H9 (cell line): ENCODE measurements at regions not wholly inside any gene's neighbourhood (a gene's known extent, or its start where the extent isn't known, plus 50 kb on each side); places are given as distances from the start of the nearest gene placed in this dataset.

Source experiments
- DNase-seq: peaks from one replicate; pipeline ENCODE4 v3.0.0-alpha.2; 2017
- H2AFZ ChIP-seq: one replicate; pipeline ENCODE4 v1.6.1; 2013; ENCODE audit warnings: mild to moderate bottlenecking, low read length, control low read depth, moderate library complexity
- H2AK5ac ChIP-seq: 2 replicates; pipeline ENCODE4 v1.6.1; 2013; ENCODE audit warnings: low read length, control low read depth, mixed read lengths; ENCODE audit not compliant: insufficient read length
- H2BK120ac ChIP-seq: one replicate; pipeline ENCODE4 v1.6.1; 2013; ENCODE audit warnings: low read depth, mild to moderate bottlenecking, low read length, control low read depth, inconsistent platforms; ENCODE audit not compliant: poor library complexity, severe bottlenecking
- H2BK12ac ChIP-seq: 2 replicates; pipeline ENCODE4 v1.6.1; 2013; ENCODE audit warnings: low read length, control low read depth, mixed read lengths, low read depth; ENCODE audit not compliant: insufficient read length
- H2BK15ac ChIP-seq: 2 replicates; pipeline ENCODE4 v1.6.1; 2013; ENCODE audit warnings: low read depth, low read length, control low read depth
- H2BK20ac ChIP-seq: one replicate; pipeline ENCODE4 v1.6.1; 2013; ENCODE audit warnings: low read depth, mild to moderate bottlenecking, low read length, control low read depth, inconsistent platforms; ENCODE audit not compliant: poor library complexity, severe bottlenecking
- H2BK5ac ChIP-seq: 2 replicates; pipeline ENCODE4 v1.6.1; 2013; ENCODE audit warnings: low read length, control low read depth, mixed read lengths; ENCODE audit not compliant: insufficient read length
- H3K14ac ChIP-seq: 2 replicates; pipeline ENCODE4 v1.6.1; 2013; ENCODE audit warnings: low read length, control low read depth; ENCODE audit not compliant: insufficient read depth
- H3K18ac ChIP-seq: 2 replicates; pipeline ENCODE4 v1.6.1; 2013; ENCODE audit warnings: low read depth, mild to moderate bottlenecking, mixed read lengths, low read length, control low read depth; ENCODE audit not compliant: insufficient read length
- H3K23ac ChIP-seq: 2 replicates; pipeline ENCODE4 v1.6.1; 2013; ENCODE audit warnings: low read length, control low read depth, mixed read lengths, low read depth; ENCODE audit not compliant: insufficient read length
- H3K23me2 ChIP-seq: 2 replicates; pipeline ENCODE4 v1.6.1; 2013; ENCODE audit warnings: low read depth, mild to moderate bottlenecking, mixed read lengths, low read length, control low read depth; ENCODE audit not compliant: insufficient read length, poor library complexity, severe bottlenecking
- H3K27ac ChIP-seq: 2 replicates; pipeline ENCODE4 v1.5.1; 2013; ENCODE audit warnings: low read length, control low read depth, mixed read lengths, low read depth; ENCODE audit not compliant: insufficient read length
- H3K27me3 ChIP-seq: 2 replicates; pipeline ENCODE4 v1.6.1; 2013; ENCODE audit warnings: low read length, control low read depth, inconsistent platforms; ENCODE audit not compliant: insufficient read depth
- H3K4ac ChIP-seq: 2 replicates; pipeline ENCODE4 v1.6.1; 2013; ENCODE audit warnings: low read depth, mild to moderate bottlenecking, control low read depth, inconsistent platforms, low read length, moderate library complexity
- H3K4me1 ChIP-seq: 2 replicates; pipeline ENCODE4 v1.6.1; 2013; ENCODE audit warnings: low read length, control low read depth, inconsistent platforms; ENCODE audit not compliant: insufficient read depth
- H3K4me2 ChIP-seq: 2 replicates; pipeline ENCODE4 v1.6.1; 2013; ENCODE audit warnings: low read length, control low read depth, mixed read lengths; ENCODE audit not compliant: insufficient read length, insufficient read depth
- H3K56ac ChIP-seq: 2 replicates; pipeline ENCODE4 v1.6.1; 2013; ENCODE audit warnings: low read depth, mild to moderate bottlenecking, mixed read lengths, low read length, control low read depth; ENCODE audit not compliant: insufficient read length
- H3K79me1 ChIP-seq: 2 replicates; pipeline ENCODE4 v1.6.1; 2013; ENCODE audit warnings: low read depth, mild to moderate bottlenecking, moderate library complexity, low read length, control low read depth, inconsistent platforms; ENCODE audit not compliant: insufficient read depth, poor library complexity, severe bottlenecking
- H3K79me2 ChIP-seq: 2 replicates; pipeline ENCODE4 v1.6.1; 2013; ENCODE audit warnings: low read length, control low read depth, inconsistent platforms; ENCODE audit not compliant: insufficient read depth
- H3K9ac ChIP-seq: 2 replicates; pipeline ENCODE4 v1.6.1; 2013; ENCODE audit warnings: low read length, control low read depth, mixed read lengths; ENCODE audit not compliant: insufficient read length; ENCODE audit errors: extremely low read depth
- H3K9me3 ChIP-seq: one replicate; pipeline ENCODE4 v1.6.1; 2013; ENCODE audit warnings: low read depth, low read length, inconsistent platforms; ENCODE audit not compliant: control insufficient read depth
- H3T11ph ChIP-seq: one replicate; pipeline ENCODE4 v1.6.1; 2013; ENCODE audit warnings: mild to moderate bottlenecking, low read length, control low read depth, inconsistent platforms
- H4K20me1 ChIP-seq: one replicate; pipeline ENCODE4 v1.6.1; 2013; ENCODE audit not compliant: control insufficient read depth, insufficient read length, insufficient read depth
- H4K5ac ChIP-seq: 2 replicates; pipeline ENCODE4 v1.6.1; 2013; ENCODE audit warnings: low read depth, mild to moderate bottlenecking, mixed read lengths, low read length, control low read depth; ENCODE audit not compliant: insufficient read length
- H4K8ac ChIP-seq: replicated peaks from 2 replicates; pipeline ENCODE4 v1.6.1; 2013; ENCODE audit warnings: low read length, control low read depth, mixed read lengths, low read depth; ENCODE audit not compliant: insufficient read length
- H4K91ac ChIP-seq: 2 replicates; pipeline ENCODE4 v1.6.1; 2013; ENCODE audit warnings: low read depth, mild to moderate bottlenecking, moderate library complexity, mixed read lengths, low read length, control low read depth; ENCODE audit not compliant: insufficient read length
- H3K27ac Mint-ChIP-seq, 3 experiments: 2 replicates in 2 of 3; 3 replicates in 1 of 3; pipeline ENCODE4 v1.8.0; 2020 to 2021; ENCODE audit warnings: mixed read lengths in 3 of 3, mild to moderate bottlenecking in 1 of 3, moderate library complexity in 1 of 3
- H3K27me3 Mint-ChIP-seq: 2 replicates; pipeline ENCODE4 v1.8.0; 2021; ENCODE audit warnings: low read depth, mild to moderate bottlenecking, moderate library complexity, mixed read lengths
- H3K36me3 Mint-ChIP-seq, 3 experiments: 2 replicates in 2 of 3; 3 replicates in 1 of 3; pipeline ENCODE4 v1.8.0; 2020 to 2021; ENCODE audit warnings: low read depth in 3 of 3, mixed read lengths in 3 of 3; ENCODE audit not compliant: insufficient read depth in 1 of 3
- H3K4me1 Mint-ChIP-seq, 2 experiments: 2 replicates each; pipeline ENCODE4 v1.8.0; 2020; ENCODE audit warnings: mixed read lengths in 2 of 2
- H3K4me3 Mint-ChIP-seq, 2 experiments: 2 replicates in 1 of 2; 3 replicates in 1 of 2; pipeline ENCODE4 v1.8.0; 2020 to 2021; ENCODE audit warnings: mild to moderate bottlenecking in 2 of 2, mixed read lengths in 2 of 2, moderate library complexity in 1 of 2
- H3K9me3 Mint-ChIP-seq, 2 experiments: 2 replicates in 1 of 2; 3 replicates in 1 of 2; pipeline ENCODE4 v1.8.0; 2020; ENCODE audit warnings: mild to moderate bottlenecking in 2 of 2, mixed read lengths in 2 of 2, moderate library complexity in 1 of 2
- WGBS: extraction: QIAGEN DNeasy Blood & Tissue Kit; methylation state at CpG from one replicate; pipeline ENCODE4 v1.1.7; 2013; ENCODE audit warnings: missing lambda C conversion rate, low lambda C conversion rate, mixed read lengths; ENCODE audit not compliant: insufficient read length; ENCODE audit errors: extremely low coverage; 5-methylcytosine and 5-hydroxymethylcytosine counted together
- TF ChIP-seq, protein P1 (sequence below): fragments of 200-600 bp; sonication (generic); conservative IDR thresholded peaks from 3 replicates; pipeline ENCODE4 v1.8.0; 2021; ENCODE audit warnings: antibody characterized with exemption, mild to moderate bottlenecking

GRCh38 chr2:207403950-207404349, 125.8 kb upstream of the CREB1 start:
- WGBS = no CpG with 5 or more reads among the region's 3 CpGs
- H3K27ac Mint-ChIP-seq = no peak overlapping the region

More at GRCh38 chr2:207403950-207404349, 125.8 kb upstream of the CREB1 start:
- H3K23me2 ChIP-seq = no peaks in the 10 kb centered on the region
- Mint-ChIP-seq H3K9me3 (no peaks in the 10 kb centered on the region), H3K36me3 (no peaks in the 10 kb centered on the region), H3K4me3 (no peak overlapping the region), H3K4me1 (peaks cover 38 to 41% of the 10 kb centered on the region in 2 experiments), H3K27me3 (no peaks in the 10 kb centered on the region)
- no peak overlapping the region for H3K4ac ChIP-seq
- H3K27ac ChIP-seq = no peak overlapping the region
- no peak overlapping the region for H2BK120ac ChIP-seq
- TF ChIP-seq, protein P1, sequence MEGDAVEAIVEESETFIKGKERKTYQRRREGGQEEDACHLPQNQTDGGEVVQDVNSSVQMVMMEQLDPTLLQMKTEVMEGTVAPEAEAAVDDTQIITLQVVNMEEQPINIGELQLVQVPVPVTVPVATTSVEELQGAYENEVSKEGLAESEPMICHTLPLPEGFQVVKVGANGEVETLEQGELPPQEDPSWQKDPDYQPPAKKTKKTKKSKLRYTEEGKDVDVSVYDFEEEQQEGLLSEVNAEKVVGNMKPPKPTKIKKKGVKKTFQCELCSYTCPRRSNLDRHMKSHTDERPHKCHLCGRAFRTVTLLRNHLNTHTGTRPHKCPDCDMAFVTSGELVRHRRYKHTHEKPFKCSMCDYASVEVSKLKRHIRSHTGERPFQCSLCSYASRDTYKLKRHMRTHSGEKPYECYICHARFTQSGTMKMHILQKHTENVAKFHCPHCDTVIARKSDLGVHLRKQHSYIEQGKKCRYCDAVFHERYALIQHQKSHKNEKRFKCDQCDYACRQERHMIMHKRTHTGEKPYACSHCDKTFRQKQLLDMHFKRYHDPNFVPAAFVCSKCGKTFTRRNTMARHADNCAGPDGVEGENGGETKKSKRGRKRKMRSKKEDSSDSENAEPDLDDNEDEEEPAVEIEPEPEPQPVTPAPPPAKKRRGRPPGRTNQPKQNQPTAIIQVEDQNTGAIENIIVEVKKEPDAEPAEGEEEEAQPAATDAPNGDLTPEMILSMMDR = no peak
- no peak overlapping the region for H3K14ac ChIP-seq
- no peak overlapping the region for H2BK5ac ChIP-seq
- DNase-seq = no peak
- H3K23ac ChIP-seq = no peak overlapping the region
- no peaks in the 10 kb centered on the region for H3K79me2 ChIP-seq
- no peaks in the 10 kb centered on the region for H3K79me1 ChIP-seq
- no peak overlapping the region for H2BK12ac ChIP-seq
- no peak overlapping the region for H4K91ac ChIP-seq
- no peak overlapping the region for H3K18ac ChIP-seq
- no peak overlapping the region for H2AK5ac ChIP-seq
- no peaks in the 10 kb centered on the region for H3K27me3 ChIP-seq
- H4K5ac ChIP-seq = no peak overlapping the region
- no peak overlapping the region for H2BK20ac ChIP-seq
- no peak overlapping the region for H3K4me2 ChIP-seq
- no peaks in the 10 kb centered on the region for H3K9me3 ChIP-seq
- H3K9ac ChIP-seq = no peak overlapping the region
- H4K8ac ChIP-seq = no peak overlapping the region
- no peak overlapping the region for H3K56ac ChIP-seq
- no peak overlapping the region for H3T11ph ChIP-seq
- H4K20me1 ChIP-seq = no peaks in the 10 kb centered on the region
- H2AFZ ChIP-seq = no peak overlapping the region
- H3K4me1 ChIP-seq = peaks cover 10% of the 10 kb centered on the region; the same call in 1 of the 2 replicates
- no peak overlapping the region for H2BK15ac ChIP-seq
